Sigmoid colon (tissue), 6 donors: ENCODE measurements at regions not wholly inside any gene's neighbourhood (a gene's known extent, or its start where the extent isn't known, plus 50 kb on each side); places are given as distances from the start of the nearest gene placed in this dataset.

Source experiments
- DNase-seq: peaks from one replicate; pipeline ENCODE4 v3.0.0-alpha.2; 2019
- H3K27ac ChIP-seq, 4 donors: fragments of 200-600 bp; sonication (generic); one replicate each; pipeline ENCODE4 v1.5.1; 2016 to 2019; ENCODE audit warnings: mild to moderate bottlenecking in 1 of 4
- H3K27me3 ChIP-seq, 3 donors: fragments of 200-600 bp; sonication (generic); one replicate each; pipeline ENCODE4 v1.5.1; 2019; ENCODE audit warnings: mild to moderate bottlenecking in 1 of 3
- H3K36me3 ChIP-seq, 4 donors: fragments of 200-600 bp; sonication (generic); one replicate each; pipeline ENCODE4 v1.5.1; 2016 to 2019
- H3K4me1 ChIP-seq, 4 donors: fragments of 200-600 bp; sonication (generic); one replicate each; pipeline ENCODE4 v1.5.1; 2017 to 2019
- H3K4me3 ChIP-seq, 4 donors: fragments of 200-600 bp; sonication (generic); one replicate each; pipeline ENCODE4 v1.5.1; 2017 to 2019; ENCODE audit warnings: mild to moderate bottlenecking in 2 of 4, moderate library complexity in 1 of 4
- H3K9me3 ChIP-seq, 4 donors: fragments of 200-600 bp in 3 of 4; sonication (generic) in 3 of 4; one replicate each; pipeline versions ENCODE4 v1.5.1 to v1.6.1; 2013 to 2019
- EP300 ChIP-seq, 4 donors: sonication (generic); formaldehyde crosslinking; IDR thresholded peaks; one replicate each; pipeline ENCODE4 v1.6.1; 2017; ENCODE audit warnings: antibody characterized with exemption in 4 of 4
- POLR2A ChIP-seq, 2 donors: fragments of 450-650 bp; IDR thresholded peaks; one replicate each; pipeline ENCODE4 v1.6.1; 2016; ENCODE audit warnings: antibody characterized with exemption in 2 of 2, mild to moderate bottlenecking in 2 of 2, moderate library complexity in 2 of 2
- POLR2AphosphoS5 ChIP-seq, 4 donors: sonication (generic); formaldehyde crosslinking; IDR thresholded peaks; one replicate each; pipeline ENCODE4 v1.6.1; 2017; ENCODE audit warnings: antibody characterized with exemption in 4 of 4
- WGBS, 2 donors: extraction: QIAGEN DNeasy Blood & Tissue Kit; methylation state at CpG; one replicate each; pipeline ENCODE4 v1.1.7; 2013; 5-methylcytosine and 5-hydroxymethylcytosine counted together
- intact Hi-C: fragments of 100-400 bp; cut with DNase I; formaldehyde crosslinking; loops from one replicate; pipeline ENCODE4 v1.15.1; 2023
- TF ChIP-seq, protein P1 (sequence below), 4 experiments: fragments of 450-650 bp in 3 of 4; fragments of 200-600 bp in 1 of 4; IDR thresholded peaks; one replicate each; pipeline ENCODE4 v1.5.1; 2016 to 2019; ENCODE audit warnings: antibody characterized with exemption in 4 of 4, mild to moderate bottlenecking in 3 of 4, moderate library complexity in 2 of 4
- donor health status: healthy with polysubstance abuse.
- donor health status: healthy.

DNA sequence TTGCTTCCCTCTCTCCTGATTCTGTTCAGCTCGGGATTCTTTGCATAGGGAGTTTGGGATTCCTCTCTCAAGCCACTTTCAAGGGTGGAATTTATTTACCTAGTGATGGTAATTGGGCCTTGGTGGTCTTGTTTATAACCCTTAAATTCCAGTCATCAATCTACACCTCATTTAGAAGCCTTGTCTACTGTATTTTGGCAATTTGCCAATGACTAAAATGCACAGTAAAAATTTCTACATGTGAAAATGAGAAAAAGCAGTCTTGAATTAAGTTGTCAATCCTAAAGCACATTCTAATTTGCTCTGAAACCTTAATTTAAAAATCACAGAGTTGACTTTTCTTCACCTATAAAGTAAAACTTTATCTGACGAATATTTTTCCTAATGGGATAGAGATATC lies 749.2 kb upstream of the CRIM1 start:
- DNase-seq = no peak
- no peak for TF ChIP-seq EP300 (IDR thresholded peaks at IDR 0.05)
- Histone ChIP-seq H3K27me3 (no peaks in the 10 kb centered on the region), H3K4me1 (no peaks in the 10 kb centered on the region), H3K27ac (no peak overlapping the region), H3K9me3 (no peaks in the 10 kb centered on the region), H3K4me3 (no peak overlapping the region), H3K36me3 (no peaks in the 10 kb centered on the region)
- whole genome bisulfite sequencing, 2 donors = 57 to 70% methylated on average over 2 of the region's 2 CpGs
- intact Hi-C loops = no loop called here

DNA sequence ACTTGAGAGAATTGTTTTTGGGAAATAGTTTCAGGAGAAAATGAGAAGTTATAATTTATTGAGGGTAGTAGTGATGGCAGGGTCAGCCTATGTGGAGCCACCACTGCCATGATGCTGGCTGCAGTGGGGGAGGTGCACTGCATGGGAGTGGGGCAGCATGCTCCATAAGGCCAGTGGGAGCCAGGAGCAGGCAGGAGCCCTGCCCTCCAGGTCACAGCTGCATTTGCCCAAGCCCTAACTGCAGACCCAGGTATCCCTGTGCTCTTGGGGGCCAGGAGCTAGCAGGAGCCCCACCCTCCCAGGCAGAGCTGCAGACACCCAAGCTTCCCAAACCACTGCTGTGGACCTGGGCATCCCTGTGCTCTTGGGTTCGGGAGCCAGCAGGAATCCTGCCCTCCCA lies 757.3 kb upstream of the CRIM1 start:
- 74 to 79% methylated on average over 1 of the region's 1 CpG for WGBS, 2 donors
- intact Hi-C loops = no loop called here
- Histone ChIP-seq H3K36me3 (no peaks in the 10 kb centered on the region), H3K27me3 (no peaks in the 10 kb centered on the region), H3K9me3 (peaks cover 0 to 5% (median under 1%) of the 10 kb centered on the region in 4 donors), H3K4me1 (no peaks in the 10 kb centered on the region), H3K27ac (no peak overlapping the region), H3K4me3 (no peak overlapping the region)
- TF ChIP-seq EP300 (IDR thresholded peaks at IDR 0.05) (no peak), POLR2A (IDR thresholded peaks at IDR 0.05) (no peak), POLR2AphosphoS5 (IDR thresholded peaks at IDR 0.05) (no peak)
- TF ChIP-seq, protein P1, sequence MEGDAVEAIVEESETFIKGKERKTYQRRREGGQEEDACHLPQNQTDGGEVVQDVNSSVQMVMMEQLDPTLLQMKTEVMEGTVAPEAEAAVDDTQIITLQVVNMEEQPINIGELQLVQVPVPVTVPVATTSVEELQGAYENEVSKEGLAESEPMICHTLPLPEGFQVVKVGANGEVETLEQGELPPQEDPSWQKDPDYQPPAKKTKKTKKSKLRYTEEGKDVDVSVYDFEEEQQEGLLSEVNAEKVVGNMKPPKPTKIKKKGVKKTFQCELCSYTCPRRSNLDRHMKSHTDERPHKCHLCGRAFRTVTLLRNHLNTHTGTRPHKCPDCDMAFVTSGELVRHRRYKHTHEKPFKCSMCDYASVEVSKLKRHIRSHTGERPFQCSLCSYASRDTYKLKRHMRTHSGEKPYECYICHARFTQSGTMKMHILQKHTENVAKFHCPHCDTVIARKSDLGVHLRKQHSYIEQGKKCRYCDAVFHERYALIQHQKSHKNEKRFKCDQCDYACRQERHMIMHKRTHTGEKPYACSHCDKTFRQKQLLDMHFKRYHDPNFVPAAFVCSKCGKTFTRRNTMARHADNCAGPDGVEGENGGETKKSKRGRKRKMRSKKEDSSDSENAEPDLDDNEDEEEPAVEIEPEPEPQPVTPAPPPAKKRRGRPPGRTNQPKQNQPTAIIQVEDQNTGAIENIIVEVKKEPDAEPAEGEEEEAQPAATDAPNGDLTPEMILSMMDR (IDR thresholded peaks at IDR 0.05) = no peak
- DNase-seq = no peak

DNA sequence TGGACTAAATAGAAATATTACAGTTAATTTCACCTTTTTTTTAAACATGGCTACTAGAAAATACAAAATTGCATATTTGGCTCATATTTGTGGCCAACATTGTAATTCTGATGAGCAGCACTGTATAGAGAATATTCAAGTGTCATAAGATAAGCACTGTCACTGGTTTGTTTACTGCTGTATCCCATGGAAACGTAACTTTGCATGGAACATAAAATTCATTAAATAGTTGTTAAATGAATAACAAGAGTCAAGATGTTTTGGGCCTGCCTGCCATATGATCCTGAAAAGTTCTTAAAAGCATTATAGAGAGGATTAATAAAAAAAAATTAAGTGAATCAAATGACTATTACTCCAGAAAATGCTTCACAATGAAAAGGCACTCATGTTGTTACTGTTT lies 763.7 kb upstream of the CRIM1 start:
- no peaks in the 10 kb centered on the region for H3K36me3 ChIP-seq
- no peak for DNase-seq
- no peak overlapping the region for H3K4me3 ChIP-seq
- no peak for TF ChIP-seq POLR2A (IDR thresholded peaks at IDR 0.05)
- TF ChIP-seq POLR2AphosphoS5 (IDR thresholded peaks at IDR 0.05) = no peak
- TF ChIP-seq EP300 (IDR thresholded peaks at IDR 0.05) = no peak
- TF ChIP-seq, protein P1 (IDR thresholded peaks at IDR 0.05) = no peak
- no peaks in the 10 kb centered on the region for H3K4me1 ChIP-seq
- H3K27ac ChIP-seq = no peak overlapping the region
- intact Hi-C loops = no loop called here
- H3K9me3 ChIP-seq = peaks cover 0 to 2% (median 0%) of the 10 kb centered on the region in 4 donors
- H3K27me3 ChIP-seq = no peaks in the 10 kb centered on the region
- 67 to 76% methylated on average over 1 of the region's 1 CpG for WGBS, 2 donors

- no peaks in the 10 kb centered on the region for H3K36me3 ChIP-seq
Measured at GRCh38 chr2:35585972-35586371, 769.6 kb upstream of the CRIM1 start.

GRCh38 chr2:35582637-35583036 lies 772.9 kb upstream of the CRIM1 start:
- Histone ChIP-seq H3K27me3 (no peaks in the 10 kb centered on the region), H3K4me3 (no peak overlapping the region), H3K36me3 (no peaks in the 10 kb centered on the region), H3K9me3 (peaks cover 0 to 7% (median 1%) of the 10 kb centered on the region in 4 donors), H3K4me1 (no peaks in the 10 kb centered on the region), H3K27ac (no peak overlapping the region)
- DNase-seq = no peak
- TF ChIP-seq, protein P1 (IDR thresholded peaks at IDR 0.05) = no peak
- TF ChIP-seq EP300 (IDR thresholded peaks at IDR 0.05) (no peak), POLR2AphosphoS5 (IDR thresholded peaks at IDR 0.05) (no peak), POLR2A (IDR thresholded peaks at IDR 0.05) (no peak)
- 77 to 78% methylated on average over 4 of the region's 4 CpGs for WGBS, 2 donors
- intact Hi-C loops = no loop called here

More at GRCh38 chr2:35585972-35586371, 769.6 kb upstream of the CRIM1 start:
- intact Hi-C loops = no loop called here
- WGBS, 2 donors = 88% methylated on average over 5 of the region's 5 CpGs
- no peaks in the 10 kb centered on the region for H3K4me1 ChIP-seq
- peaks cover 0 to 7% (median 1%) of the 10 kb centered on the region in 4 donors for H3K9me3 ChIP-seq
- H3K27me3 ChIP-seq = no peaks in the 10 kb centered on the region
- TF ChIP-seq POLR2AphosphoS5 (IDR thresholded peaks at IDR 0.05) = no peak
- no peak for TF ChIP-seq POLR2A (IDR thresholded peaks at IDR 0.05)
- TF ChIP-seq EP300 (IDR thresholded peaks at IDR 0.05) = no peak
- TF ChIP-seq, protein P1 (IDR thresholded peaks at IDR 0.05) = no peak
- no peak overlapping the region for H3K27ac ChIP-seq
- no peak for DNase-seq
- no peak overlapping the region for H3K4me3 ChIP-seq
